HepG2 (cell line): ENCODE measurements at regions not wholly inside any gene's neighbourhood (a gene's known extent, or its start where the extent isn't known, plus 50 kb on each side); places are given as distances from the start of the nearest gene placed in this dataset.

Experiments used
- ATAC-seq: fragments of 200-7000 bp; cut with Tn5 transposase; 3 replicates; pipeline ENCODE4 v1.9.1; 2020; ENCODE audit warnings: mild to moderate bottlenecking, moderate library complexity
- BruUV-seq: library from RNA; stranded (reverse); fragments of 400-500 nt; replicated peaks from 2 replicates; lab custom pipeline; 2021; lab: Mats Ljungman, UMichigan
- CTCF ChIA-PET: fragments of 300-600 bp; formaldehyde crosslinking; extraction: SDS; loops from one replicate; lab custom pipeline; 2021; ENCODE audit warnings: low total read pairs, inconsistent platforms, low intra/inter-chr PET ratio; lab: Yijun Ruan, JAX
- POLR2A ChIA-PET: fragments of 350-600 bp; sonication (Branson Sonifier 250); formaldehyde crosslinking; loops from one replicate; lab custom pipeline; 2020; ENCODE audit warnings: antibody characterized with exemption, inconsistent platforms; lab: Yijun Ruan, JAX
- DNase-seq: peaks from one replicate; pipeline ENCODE4 v3.0.0-alpha.2; 2015; ENCODE audit warnings: low spot score
- FAIRE-seq: peaks from 3 replicates; lab custom pipeline; 2011; peaks lifted over from hg19 to GRCh38; lab: Jason Lieb, UNC
- H2AFZ ChIP-seq: one replicate; pipeline ENCODE4 v1.6.1; 2011; ENCODE audit warnings: low read length, inconsistent platforms
- H3K27ac ChIP-seq: fragments of 300-600 bp; 3 replicates; pipeline ENCODE4 v1.8.0; 2011; ENCODE audit warnings: mixed run types, mild to moderate bottlenecking, mixed read lengths, low read length, inconsistent platforms; ENCODE audit not compliant: insufficient read depth; ENCODE audit errors: extremely low read length
- H3K27me3 ChIP-seq, 2 experiments: fragments of 200-600 bp in 1 of 2; 2 replicates in 1 of 2; 3 replicates in 1 of 2; pipeline versions ENCODE4 v1.6.0 to v1.8.0; 2011; ENCODE audit warnings: low read length in 2 of 2, mild to moderate bottlenecking in 2 of 2, moderate library complexity in 2 of 2, inconsistent platforms in 1 of 2; ENCODE audit not compliant: insufficient read depth in 2 of 2, control insufficient read depth in 1 of 2
- H3K36me3 ChIP-seq, 2 experiments: fragments of 200-600 bp in 1 of 2; replicated peaks in 1 of 2; 2 replicates in 1 of 2; 3 replicates in 1 of 2; pipeline versions ENCODE4 v1.5.1 to v1.8.0; 2011; ENCODE audit warnings: low read length in 2 of 2, inconsistent platforms in 1 of 2; ENCODE audit not compliant: insufficient read depth in 2 of 2, control insufficient read depth in 1 of 2
- H3K4me1 ChIP-seq: 2 replicates; pipeline ENCODE4 v1.5.1; 2012; ENCODE audit warnings: low read length, inconsistent platforms; ENCODE audit not compliant: insufficient read depth
- H3K4me2 ChIP-seq: 2 replicates; pipeline ENCODE4 v1.6.0; 2011; ENCODE audit warnings: low read depth, low read length, inconsistent platforms
- H3K4me3 ChIP-seq, 3 experiments: fragments of 200-600 bp in 1 of 3; sonication (generic), shearing (Covaris generic) in 1 of 3; replicated peaks in 1 of 3; 2 replicates each; pipeline ENCODE4 v1.5.1; 2011 to 2016; ENCODE audit warnings: low read length in 3 of 3, inconsistent platforms in 2 of 3, low read depth in 2 of 3, mild to moderate bottlenecking in 2 of 3, control low read depth in 1 of 3, mixed read lengths in 1 of 3; ENCODE audit not compliant: insufficient read depth in 1 of 3
- H3K79me2 ChIP-seq: one replicate; pipeline ENCODE4 v1.6.1; 2011; ENCODE audit warnings: low read length, inconsistent platforms; ENCODE audit not compliant: insufficient read depth
- H3K9ac ChIP-seq: 2 replicates; pipeline ENCODE4 v1.6.0; 2011; ENCODE audit warnings: mild to moderate bottlenecking, low read depth, low read length, inconsistent platforms; ENCODE audit not compliant: insufficient read depth
- H3K9me3 ChIP-seq: 2 replicates; pipeline ENCODE4 v1.5.1; 2012; ENCODE audit warnings: mild to moderate bottlenecking, low read length
- H4K20me1 ChIP-seq: 2 replicates; pipeline ENCODE4 v1.6.0; 2011; ENCODE audit warnings: inconsistent platforms, mild to moderate bottlenecking, low read length, moderate library complexity; ENCODE audit not compliant: insufficient read depth
- ETV5 ChIP-seq: IDR thresholded peaks from 2 replicates; pipeline ENCODE4 v1.6.1; 2018; ENCODE audit warnings: missing biosample characterization, missing genetic modification reagents, inconsistent platforms, borderline replicate concordance
- HMG20A ChIP-seq: IDR thresholded peaks from 2 replicates; pipeline ENCODE4 v1.6.1; 2016; ENCODE audit warnings: borderline replicate concordance
- RCOR2 ChIP-seq: IDR thresholded peaks from 2 replicates; pipeline ENCODE4 v1.6.1; 2016; ENCODE audit warnings: missing biosample characterization, missing genetic modification reagents
- SATB2 ChIP-seq: sonication (generic); formaldehyde crosslinking; IDR thresholded peaks from 2 replicates; pipeline ENCODE4 v1.5.0; 2020; ENCODE audit warnings: missing genetic modification reagents
- SNAPC4 ChIP-seq: sonication (generic); formaldehyde crosslinking; IDR thresholded peaks from 2 replicates; pipeline ENCODE4 v1.4.0; 2020; ENCODE audit warnings: mild to moderate bottlenecking, missing genetic modification reagents
- SOX6 ChIP-seq, 2 experiments: fragments of 450-650 bp in 1 of 2; sonication (generic) in 1 of 2; formaldehyde crosslinking in 1 of 2; IDR thresholded peaks; 2 replicates each; pipeline versions ENCODE4 v1.4.0 to v1.6.1; 2017 to 2020; ENCODE audit warnings: antibody characterized with exemption in 1 of 2, mild to moderate bottlenecking in 1 of 2, missing genetic modification reagents in 1 of 2
- SP2 ChIP-seq: sonication (generic); formaldehyde crosslinking; IDR thresholded peaks from 2 replicates; pipeline ENCODE4 v1.5.1; 2020; ENCODE audit warnings: mild to moderate bottlenecking, missing genetic modification reagents
- U2AF2 ChIP-seq: fragments of 200-400 bp; formaldehyde crosslinking; IDR thresholded peaks from 2 replicates; pipeline ENCODE4 v1.6.1; 2017; ENCODE audit warnings: low read depth, mild to moderate bottlenecking, low read length
- ZNF547 ChIP-seq: sonication (generic); formaldehyde crosslinking; IDR thresholded peaks from 2 replicates; pipeline ENCODE4 v1.5.1; 2020; ENCODE audit warnings: mild to moderate bottlenecking, missing genetic modification reagents
- ZNF816 ChIP-seq: sonication (generic); formaldehyde crosslinking; IDR thresholded peaks from 2 replicates; pipeline ENCODE4 v1.8.0; 2022; ENCODE audit warnings: missing genetic modification reagents, mild to moderate bottlenecking, borderline replicate concordance
- in situ Hi-C: cut with HindIII; loops from 2 replicates; pipeline ENCODE4 v1.10.0; 2017; ENCODE audit warnings: low pct_unique_long_range_greater_than_20kb; ENCODE audit not compliant: extremely low pct_ligation_motif_present
- intact Hi-C: fragments of 100-400 bp; cut with micrococcal nuclease; formaldehyde crosslinking; loops from one replicate; pipeline ENCODE4 v1.10.0; 2022; ENCODE audit not compliant: unreplicated experiment

GRCh38 chr1:98126740-98127139 lies 205.9 kb upstream of the DPYD start:
- in situ Hi-C loops: no loop called here
- Histone ChIP-seq H3K4me2 (no peak overlapping the region), H3K4me1 (no peaks in the 10 kb centered on the region), H3K9me3 (peaks cover 10% of the 10 kb centered on the region; the same call in 1 of the 2 replicates), H2AFZ (no peak overlapping the region), H3K27ac (no peak overlapping the region), H3K27me3 (no peaks in the 10 kb centered on the region), H3K36me3 (no peaks in the 10 kb centered on the region), H3K9ac (no peak overlapping the region), H4K20me1 (no peaks in the 10 kb centered on the region), H3K4me3 (no peak overlapping the region), H3K79me2 (no peaks in the 10 kb centered on the region)
- no peak for FAIRE-seq
- POLR2A ChIA-PET: no interaction called here
- BruUV-seq: no TSS peak
- DNase-seq: no peak
- ATAC-seq: no peak
- CTCF ChIA-PET: no interaction called here
- intact Hi-C loops: no loop called here
- TF ChIP-seq SP2 (CRISPR knock-in tag) (no peak), SATB2 (CRISPR knock-in tag) (no peak), ZNF547 (CRISPR knock-in tag) (no peak), HMG20A (CRISPR knock-in tag) (no peak), U2AF2 (no peak), ZNF816 (CRISPR knock-in tag) (no peak), ETV5 (CRISPR knock-in tag) (no peak), SOX6 (IDR thresholded peaks at IDR 0.05) (no peak), SOX6 (CRISPR knock-in tag; IDR thresholded peaks at IDR 0.05) (no peak), RCOR2 (no peak), SNAPC4 (CRISPR knock-in tag) (no peak)
